HG02588 (cell line): ENCODE measurements at regions not wholly inside any gene's neighbourhood (a gene's known extent, or its start where the extent isn't known, plus 50 kb on each side); places are given as distances from the start of the nearest gene placed in this dataset.
"Not testable (repeated sequence)": the region's sequence is repeated elsewhere in the genome, so short reads cannot be mapped to it uniquely, and the experiment has no call there.

Experiments used
- ATAC-seq: cut with Tn5 transposase; IDR thresholded peaks from one replicate; pipeline ENCODE4 v1.9.1; 2021; ENCODE audit warnings: mild to moderate bottlenecking, moderate library complexity; ENCODE audit not compliant: unreplicated experiment

- no peak for ATAC-seq
These were observed 173.6 kb downstream of the NUFIP1 start for GRCh38 chr13:44815623-44816022.

GRCh38 chr13:44814836-44815235 lies 174.4 kb downstream of the NUFIP1 start:
- ATAC-seq, result no peak

GRCh38 chr13:44814161-44814560 lies 175.1 kb downstream of the NUFIP1 start:
- ATAC-seq, result no peak

- ATAC-seq, result no peak
These were observed 176.5 kb downstream of the NUFIP1 start for GRCh38 chr13:44812818-44813217.

GRCh38 chr13:44810061-44810840 lies 179.0 kb downstream of the NUFIP1 start:
- no peak for ATAC-seq

GRCh38 chr13:44809190-44809589 lies 180.1 kb downstream of the NUFIP1 start:
- no peak for ATAC-seq

GRCh38 chr13:44808185-44808584 lies 181.1 kb downstream of the NUFIP1 start:
- no peak for ATAC-seq

GRCh38 chr13:44807449-44808034 lies 181.7 kb downstream of the NUFIP1 start:
- ATAC-seq, result no peak

GRCh38 chr13:44806826-44807225 lies 182.4 kb downstream of the NUFIP1 start:
- ATAC-seq, result no peak

- ATAC-seq, result no peak
These were observed 183.7 kb downstream of the NUFIP1 start for GRCh38 chr13:44805585-44805984.

- no peak for ATAC-seq
These were observed 185.9 kb downstream of the NUFIP1 start for GRCh38 chr13:44803390-44803789.

GRCh38 chr13:44802491-44802890 lies 186.8 kb downstream of the NUFIP1 start:
- ATAC-seq, result no peak

GRCh38 chr13:44801990-44802389 lies 187.3 kb downstream of the NUFIP1 start:
- ATAC-seq, result no peak

- ATAC-seq, result no peak
These were observed 188.6 kb downstream of the NUFIP1 start for GRCh38 chr13:44800626-44801025.

- no peak for ATAC-seq
These were observed 191.6 kb downstream of the NUFIP1 start for GRCh38 chr13:44797685-44798084.

- ATAC-seq, result no peak
These were observed 192.4 kb downstream of the NUFIP1 start for GRCh38 chr13:44796597-44797490.

GRCh38 chr13:44796039-44796438 lies 193.2 kb downstream of the NUFIP1 start:
- ATAC-seq, result not testable (repeated sequence)

- ATAC-seq, result no peak
These were observed 194.1 kb downstream of the NUFIP1 start for GRCh38 chr13:44795176-44795575.

- ATAC-seq, result no peak
These were observed 197.2 kb downstream of the NUFIP1 start for GRCh38 chr13:44792096-44792495.

- no peak for ATAC-seq
These were observed 199.0 kb downstream of the NUFIP1 start for GRCh38 chr13:44790289-44790688.

GRCh38 chr13:44787617-44788016 lies 201.7 kb downstream of the NUFIP1 start:
- no peak for ATAC-seq

GRCh38 chr13:44786756-44787155 lies 202.5 kb downstream of the NUFIP1 start:
- no peak for ATAC-seq
